RWPE2 (cell line): ENCODE measurements at regions not wholly inside any gene's neighbourhood (a gene's known extent, or its start where the extent isn't known, plus 50 kb on each side); places are given as distances from the start of the nearest gene placed in this dataset.

Experiments
- ATAC-seq: fragments of 200-7000 bp; cut with Tn5 transposase; 3 replicates; pipeline ENCODE4 v1.9.1; 2021; ENCODE audit warnings: low read depth
- DNase-seq: peaks from one replicate; pipeline ENCODE4 v3.0.0-alpha.2; 2020; ENCODE audit warnings: low spot score
- H3K27ac ChIP-seq: fragments of 450-650 bp; 2 replicates; pipeline ENCODE4 v1.5.1; 2017; ENCODE audit warnings: mild to moderate bottlenecking; ENCODE audit not compliant: poor library complexity, severe bottlenecking
- H3K27me3 ChIP-seq: fragments of 250-450 bp; sonication (Bioruptor Pico); 2 replicates; pipeline ENCODE4 v1.5.1; 2021; ENCODE audit warnings: mild to moderate bottlenecking, moderate library complexity; ENCODE audit not compliant: insufficient read depth, poor library complexity, severe bottlenecking
- H3K36me3 ChIP-seq: fragments of 250-450 bp; sonication (Bioruptor Pico); 2 replicates; pipeline ENCODE4 v1.5.1; 2020; ENCODE audit warnings: low read depth, mild to moderate bottlenecking, moderate library complexity
- H3K4me1 ChIP-seq: fragments of 250-450 bp; sonication (Bioruptor Pico); 2 replicates; pipeline ENCODE4 v1.5.1; 2021; ENCODE audit warnings: mild to moderate bottlenecking, moderate library complexity; ENCODE audit not compliant: insufficient read depth, poor library complexity, severe bottlenecking
- H3K4me3 ChIP-seq: fragments of 250-450 bp; sonication (Bioruptor Pico); 2 replicates; pipeline ENCODE4 v1.5.1; 2021; ENCODE audit warnings: mild to moderate bottlenecking, moderate library complexity; ENCODE audit not compliant: severe bottlenecking
- H3K9me3 ChIP-seq: fragments of 250-450 bp; sonication (Bioruptor Pico); 2 replicates; pipeline ENCODE4 v1.5.1; 2021; ENCODE audit warnings: mild to moderate bottlenecking, moderate library complexity; ENCODE audit not compliant: severe bottlenecking
- TF ChIP-seq, protein P1 (sequence below): fragments of 450-650 bp; IDR thresholded peaks from one replicate; pipeline ENCODE4 v1.5.1; 2017; ENCODE audit warnings: mild to moderate bottlenecking, moderate library complexity; ENCODE audit not compliant: poor library complexity, severe bottlenecking

DNA sequence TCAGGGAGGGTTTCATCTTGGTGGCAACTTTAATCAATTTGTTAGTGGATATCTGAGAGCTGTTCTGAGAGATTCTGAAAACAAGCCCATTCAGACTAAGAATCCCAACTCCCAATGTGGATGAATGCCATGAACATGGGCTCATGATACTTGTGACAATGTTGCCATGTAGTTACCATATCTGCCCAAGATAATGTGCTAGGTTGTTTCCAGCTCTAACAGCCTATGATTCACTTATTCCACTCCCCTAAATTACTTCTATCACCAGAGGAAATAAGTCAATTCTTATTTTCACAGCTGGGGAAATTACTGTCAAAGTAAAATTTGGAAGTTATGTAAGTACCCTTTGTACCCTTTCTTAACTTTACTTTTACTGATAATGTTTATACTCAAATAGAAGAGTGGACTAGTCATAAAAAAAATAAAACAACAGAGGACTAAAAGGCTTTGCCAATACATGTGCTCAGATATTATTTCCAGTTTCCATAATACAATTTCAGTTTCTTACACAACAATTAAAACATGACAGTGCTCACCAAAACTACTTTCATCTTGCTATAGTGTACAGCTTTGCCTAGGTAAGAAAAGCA lies 1101.7 kb upstream of the INTU start:
- H3K9me3 ChIP-seq, result no peaks in the 10 kb centered on the region
- H3K4me1 ChIP-seq, result no peaks in the 10 kb centered on the region
- no peak overlapping the region for H3K27ac ChIP-seq
- H3K27me3 ChIP-seq, result no peaks in the 10 kb centered on the region
- no peak for ATAC-seq
- no peaks in the 10 kb centered on the region for H3K36me3 ChIP-seq
- no peak overlapping the region for H3K4me3 ChIP-seq
- TF ChIP-seq, protein P1, sequence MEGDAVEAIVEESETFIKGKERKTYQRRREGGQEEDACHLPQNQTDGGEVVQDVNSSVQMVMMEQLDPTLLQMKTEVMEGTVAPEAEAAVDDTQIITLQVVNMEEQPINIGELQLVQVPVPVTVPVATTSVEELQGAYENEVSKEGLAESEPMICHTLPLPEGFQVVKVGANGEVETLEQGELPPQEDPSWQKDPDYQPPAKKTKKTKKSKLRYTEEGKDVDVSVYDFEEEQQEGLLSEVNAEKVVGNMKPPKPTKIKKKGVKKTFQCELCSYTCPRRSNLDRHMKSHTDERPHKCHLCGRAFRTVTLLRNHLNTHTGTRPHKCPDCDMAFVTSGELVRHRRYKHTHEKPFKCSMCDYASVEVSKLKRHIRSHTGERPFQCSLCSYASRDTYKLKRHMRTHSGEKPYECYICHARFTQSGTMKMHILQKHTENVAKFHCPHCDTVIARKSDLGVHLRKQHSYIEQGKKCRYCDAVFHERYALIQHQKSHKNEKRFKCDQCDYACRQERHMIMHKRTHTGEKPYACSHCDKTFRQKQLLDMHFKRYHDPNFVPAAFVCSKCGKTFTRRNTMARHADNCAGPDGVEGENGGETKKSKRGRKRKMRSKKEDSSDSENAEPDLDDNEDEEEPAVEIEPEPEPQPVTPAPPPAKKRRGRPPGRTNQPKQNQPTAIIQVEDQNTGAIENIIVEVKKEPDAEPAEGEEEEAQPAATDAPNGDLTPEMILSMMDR, result no peak
- DNase-seq, result no peak

DNA sequence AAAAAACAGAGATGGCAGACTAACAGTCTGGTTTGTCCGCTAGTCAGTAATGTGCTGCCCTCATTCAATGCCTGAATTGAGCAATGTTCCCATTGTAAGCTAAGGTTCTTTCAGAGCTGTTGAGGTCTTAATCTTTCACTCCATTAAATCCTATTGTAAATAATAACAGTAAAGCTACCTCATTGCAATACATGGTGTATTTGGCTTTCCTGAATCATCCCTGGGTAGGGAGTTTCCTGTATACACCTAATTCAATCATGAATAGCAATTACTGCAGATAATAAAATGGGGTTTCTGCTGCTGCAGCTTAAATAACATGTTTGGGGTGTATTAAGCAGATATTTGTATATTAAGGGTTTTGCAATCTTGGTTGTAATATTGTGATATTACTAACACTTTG lies 1100.2 kb upstream of the INTU start:
- Histone ChIP-seq H3K4me3 (no peak overlapping the region), H3K36me3 (no peaks in the 10 kb centered on the region)

DNA sequence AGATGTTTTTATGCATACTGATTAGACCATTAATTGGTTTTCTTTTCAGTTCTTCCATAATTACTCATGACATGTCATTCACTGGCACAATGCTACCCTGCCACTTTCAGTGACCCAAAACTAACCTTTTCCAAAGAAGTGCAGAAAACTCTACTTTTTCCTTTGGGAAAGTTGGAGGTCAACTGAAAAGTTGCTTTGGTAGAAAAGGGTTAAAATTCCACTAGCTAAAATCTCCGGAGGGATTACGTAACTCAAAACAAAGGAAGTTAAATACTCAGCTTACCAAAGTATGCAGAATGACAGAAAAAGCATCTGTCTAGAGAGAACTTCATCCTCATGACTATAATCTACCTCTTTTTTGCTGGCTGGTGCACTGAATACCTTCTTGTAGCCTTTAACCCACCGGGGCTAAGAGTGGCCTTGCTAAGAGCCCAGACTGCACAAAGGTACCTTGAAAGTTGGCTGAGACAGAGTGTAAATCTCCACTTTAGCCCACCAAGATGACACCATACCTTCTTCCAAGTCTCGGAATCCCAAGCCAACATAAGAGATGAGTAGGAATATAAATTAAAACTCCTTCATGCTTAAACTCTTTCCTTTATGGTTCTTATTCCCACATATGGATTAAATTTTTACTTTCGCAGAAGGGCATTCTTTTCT lies 1099.5 kb upstream of the INTU start:
- no peaks in the 10 kb centered on the region for H3K9me3 ChIP-seq
- H3K4me1 ChIP-seq, result no peaks in the 10 kb centered on the region
- no peak overlapping the region for H3K27ac ChIP-seq
- TF ChIP-seq, protein P1, result no peak
- no peak overlapping the region for H3K4me3 ChIP-seq
- no peaks in the 10 kb centered on the region for H3K27me3 ChIP-seq
- H3K36me3 ChIP-seq, result no peaks in the 10 kb centered on the region
- DNase-seq, result no peak
- ATAC-seq, result no peak

More for the DNA sequence above, 1100.2 kb upstream of the INTU start:
- no peak overlapping the region for H3K27ac ChIP-seq
- no peaks in the 10 kb centered on the region for H3K27me3 ChIP-seq
- H3K4me1 ChIP-seq, result no peaks in the 10 kb centered on the region
- ATAC-seq, result no peak
- no peak for DNase-seq
- H3K9me3 ChIP-seq, result no peaks in the 10 kb centered on the region
- TF ChIP-seq, protein P1, result no peak

DNA sequence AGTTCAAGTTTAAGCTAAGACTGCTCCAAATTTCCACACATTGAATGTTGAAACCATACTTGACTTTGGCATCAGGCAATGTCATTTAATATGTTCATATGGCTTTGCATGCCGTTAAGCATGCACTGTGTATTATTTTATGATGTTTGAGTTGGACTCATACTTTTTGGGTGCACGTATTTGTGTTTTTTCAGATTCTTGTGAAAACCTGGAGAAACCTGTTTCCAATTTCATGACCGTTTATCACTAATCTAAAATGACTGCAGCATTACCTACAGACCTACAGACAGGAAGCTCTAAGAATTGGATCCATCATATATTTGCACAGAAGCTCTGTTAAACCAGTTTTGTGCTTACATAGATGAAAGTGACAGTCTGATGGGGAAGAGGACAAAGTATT lies 1093.0 kb upstream of the INTU start:
- TF ChIP-seq, protein P1, result no peak
- no peak overlapping the region for H3K27ac ChIP-seq
- no peaks in the 10 kb centered on the region for H3K27me3 ChIP-seq
- no peak for ATAC-seq
- no peaks in the 10 kb centered on the region for H3K36me3 ChIP-seq
- no peaks in the 10 kb centered on the region for H3K9me3 ChIP-seq
- no peak overlapping the region for H3K4me3 ChIP-seq
- H3K4me1 ChIP-seq, result no peaks in the 10 kb centered on the region
- DNase-seq, result no peak

DNA sequence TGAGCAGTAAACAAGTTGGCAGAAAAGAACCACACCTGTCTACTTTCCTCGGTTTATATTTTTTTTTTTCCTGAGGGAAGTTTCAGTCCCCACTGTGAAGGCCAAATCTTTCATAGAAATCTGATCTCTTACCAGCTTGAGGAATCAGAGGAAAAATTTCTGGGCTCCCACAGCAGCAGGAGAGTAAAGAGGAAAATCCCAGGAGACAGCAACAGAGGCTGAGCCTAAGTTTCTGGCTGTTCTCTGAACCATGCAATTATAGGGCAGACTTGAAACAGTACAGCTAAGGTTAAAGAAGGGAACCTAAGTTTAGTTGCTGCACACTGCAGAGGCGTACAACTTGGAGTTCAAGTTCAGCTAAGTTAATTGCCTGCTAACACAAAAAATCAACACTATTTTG lies 1090.9 kb upstream of the INTU start:
- Histone ChIP-seq H3K36me3 (no peaks in the 10 kb centered on the region), H3K27ac (no peak overlapping the region), H3K4me1 (no peaks in the 10 kb centered on the region), H3K4me3 (no peak overlapping the region), H3K27me3 (no peaks in the 10 kb centered on the region), H3K9me3 (no peaks in the 10 kb centered on the region)
- ATAC-seq (no peak), DNase-seq (no peak)
- TF ChIP-seq, protein P1, result no peak
